ENCODE measurements at regions not wholly inside any gene's neighbourhood (a gene's known extent, or its start where the extent isn't known, plus 50 kb on each side); places are given as distances from the start of the nearest gene placed in this dataset.

DNA sequence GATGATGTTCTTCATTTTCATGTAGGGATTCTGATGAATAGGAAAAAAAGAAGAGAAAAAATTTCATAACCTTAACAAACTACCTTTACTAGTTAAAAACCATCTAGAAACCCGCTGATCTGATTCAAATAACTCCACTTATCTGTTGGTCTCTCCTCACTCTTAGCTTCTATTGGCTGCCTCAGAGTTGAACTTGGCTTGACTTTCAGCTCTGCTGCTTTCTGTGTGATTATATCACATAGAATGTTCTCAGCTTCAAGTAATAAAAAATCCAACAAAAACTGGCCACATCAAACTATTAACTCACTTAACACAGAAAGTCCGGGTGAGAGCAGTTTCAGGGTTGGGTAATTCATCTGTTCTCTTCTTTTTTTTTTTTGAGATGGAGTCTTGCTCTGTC, 126.8 kb upstream of the RASGRP1 start:
- Histone ChIP-seq H3K4me1 (ENCODE audit: insufficient read depth, low read length) (no peaks in the 10 kb centered on the region), H3K9ac (ENCODE audit: low read depth, low read length) (no peak overlapping the region)

DNA sequence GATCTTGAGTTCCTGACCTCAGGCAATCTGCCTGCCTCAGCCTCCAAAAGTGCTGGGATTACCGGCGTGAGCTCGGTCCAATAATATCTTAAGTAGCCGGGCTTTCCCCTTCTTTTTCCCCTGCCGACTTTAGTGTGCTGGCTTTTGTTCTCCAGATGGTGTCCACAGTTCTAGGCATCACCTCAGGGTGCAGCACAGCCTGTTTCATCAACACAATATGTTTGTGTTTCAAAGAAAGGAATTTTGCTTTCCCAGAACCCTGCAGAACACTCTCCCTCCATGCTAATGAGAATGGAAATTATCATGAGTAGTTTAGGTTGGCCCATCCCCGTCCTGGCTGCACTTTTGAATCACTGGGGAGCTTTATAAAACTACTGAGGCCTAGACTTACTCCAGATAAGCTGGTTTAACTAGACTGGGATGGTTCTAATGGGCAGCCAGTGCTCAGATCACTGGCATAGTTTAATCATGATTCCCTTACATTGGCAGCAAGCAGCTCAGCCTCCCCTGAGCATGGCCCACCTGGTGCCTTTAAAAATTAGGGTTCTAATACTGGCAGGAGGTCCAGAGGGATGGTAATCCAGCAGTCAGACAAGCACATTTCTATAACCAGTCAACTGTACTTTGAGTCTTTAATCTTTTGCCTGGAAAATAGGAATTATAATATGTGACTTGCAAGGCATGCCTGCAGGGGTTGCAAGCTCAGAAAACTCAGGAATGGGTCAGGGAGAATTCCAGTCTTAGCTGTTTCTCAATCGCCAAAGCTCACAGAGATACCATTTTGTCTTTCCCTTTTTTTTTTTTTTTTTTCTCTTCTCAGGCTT, 127.6 kb upstream of the RASGRP1 start:
- Histone ChIP-seq H3K4me1 (ENCODE audit: insufficient read depth, low read length) (no peaks in the 10 kb centered on the region), H3K9me3 (ENCODE audit: control insufficient read depth, insufficient read depth, low read length) (no peaks in the 10 kb centered on the region), H3K9ac (ENCODE audit: low read depth, low read length) (no peak overlapping the region)

More for the DNA sequence above, 126.8 kb upstream of the RASGRP1 start:
- Histone ChIP-seq H3K36me3 (ENCODE audit: insufficient read depth, low read length) (no peaks in the 10 kb centered on the region), H3K9me3 (ENCODE audit: control insufficient read depth, insufficient read depth, low read length) (no peaks in the 10 kb centered on the region)

DNA sequence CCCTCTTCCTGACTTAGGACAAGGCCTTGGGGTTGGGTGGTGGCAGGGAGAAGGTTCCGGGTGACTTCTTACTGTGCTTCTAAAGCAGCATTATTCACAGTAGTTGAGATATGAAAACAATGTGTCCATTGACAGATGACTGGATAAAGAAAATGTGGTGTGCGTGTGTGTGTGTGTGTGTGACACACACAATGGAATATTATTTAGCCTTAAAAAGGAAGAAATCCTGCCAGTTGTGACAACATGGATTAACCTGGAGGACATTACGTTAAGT, 128.1 kb upstream of the RASGRP1 start:
- H3K4me1 ChIP-seq (ENCODE audit: insufficient read depth, low read length) = no peaks in the 10 kb centered on the region
- no peak overlapping the region for H3K9ac ChIP-seq (ENCODE audit: low read depth, low read length)
- H3K9me3 ChIP-seq (ENCODE audit: control insufficient read depth, insufficient read depth, low read length) = no peaks in the 10 kb centered on the region
- H3K36me3 ChIP-seq (ENCODE audit: insufficient read depth, low read length) = no peaks in the 10 kb centered on the region

More for the DNA sequence above, 127.6 kb upstream of the RASGRP1 start:
- no peaks in the 10 kb centered on the region for H3K36me3 ChIP-seq (ENCODE audit: insufficient read depth, low read length)

DNA sequence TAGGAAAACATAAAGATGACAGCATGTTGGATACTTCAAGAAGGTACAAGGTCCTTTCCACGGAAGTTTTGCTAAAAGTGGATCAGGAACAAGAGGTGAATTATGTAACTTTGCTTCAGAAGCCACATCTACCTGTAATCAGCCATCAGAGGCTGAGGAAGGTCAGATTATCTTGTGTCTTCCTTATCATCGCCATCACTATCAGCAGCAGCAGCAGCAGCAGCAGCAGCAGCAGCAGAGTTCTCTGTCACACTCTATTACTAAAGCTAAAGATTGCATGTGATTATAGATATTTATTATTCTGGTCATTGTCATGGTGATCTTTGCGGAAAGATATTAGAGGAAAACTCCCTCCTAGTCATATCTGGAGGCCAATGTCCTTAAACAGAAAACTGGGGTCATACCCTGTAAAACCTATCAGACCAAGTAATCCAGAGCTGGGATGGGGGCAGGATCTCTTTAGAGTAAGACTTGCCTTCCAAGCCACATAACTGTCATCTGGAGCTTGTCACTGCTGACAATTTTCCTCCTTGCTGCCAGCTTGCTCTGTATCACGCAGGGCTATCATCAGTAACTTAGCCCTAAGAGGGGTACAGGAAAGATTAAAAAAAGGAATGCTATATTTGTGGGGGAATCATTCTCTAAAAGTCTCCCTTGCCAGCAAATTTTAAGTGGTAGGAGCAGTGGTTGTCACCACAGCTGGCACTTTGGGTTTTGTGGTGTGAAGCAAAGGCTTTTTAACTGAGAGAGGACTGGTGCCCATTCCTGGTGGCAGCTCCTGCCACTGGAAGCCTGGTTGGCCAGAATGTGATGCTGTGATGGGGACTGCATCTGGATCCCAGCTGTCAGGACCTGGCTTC, 130.9 kb upstream of the RASGRP1 start:
- H3K9ac ChIP-seq (ENCODE audit: low read depth, low read length) = no peak overlapping the region
- H3K9me3 ChIP-seq (ENCODE audit: control insufficient read depth, insufficient read depth, low read length) = no peaks in the 10 kb centered on the region
- H3K4me1 ChIP-seq (ENCODE audit: insufficient read depth, low read length) = no peaks in the 10 kb centered on the region
- no peaks in the 10 kb centered on the region for H3K36me3 ChIP-seq (ENCODE audit: insufficient read depth, low read length)

DNA sequence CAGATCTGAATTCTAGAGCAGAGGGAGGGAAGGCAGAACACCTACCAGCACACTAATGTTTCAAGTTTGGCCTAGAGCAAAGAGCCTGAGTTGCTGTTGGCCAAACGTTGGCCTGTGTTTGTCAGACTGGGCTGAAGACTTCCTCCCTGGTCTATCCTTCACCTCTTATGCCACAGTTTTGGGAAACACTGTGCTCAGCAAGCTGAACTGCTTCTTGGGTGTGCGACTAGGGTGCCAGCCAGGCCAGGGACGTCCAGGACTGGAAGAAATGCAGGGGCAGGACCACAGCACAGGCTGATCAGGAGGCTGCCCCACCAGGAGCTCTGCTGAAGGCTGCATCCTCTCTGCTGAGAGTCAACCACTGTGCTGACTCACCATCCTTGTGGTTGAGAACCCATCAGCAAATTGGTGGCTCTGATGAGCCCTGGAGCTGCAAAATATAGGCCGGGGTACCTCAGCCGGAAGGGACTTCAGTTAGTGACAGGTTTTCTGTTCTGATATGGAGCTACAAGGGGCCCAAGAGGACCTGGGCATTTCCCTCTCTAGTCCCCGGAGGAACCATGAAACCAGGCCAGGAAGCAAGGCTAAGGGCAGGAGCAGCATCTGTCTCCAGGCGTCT, 131.6 kb upstream of the RASGRP1 start:
- Histone ChIP-seq H3K36me3 (ENCODE audit: insufficient read depth, low read length) (no peaks in the 10 kb centered on the region), H3K9me3 (ENCODE audit: control insufficient read depth, insufficient read depth, low read length) (no peaks in the 10 kb centered on the region), H3K9ac (ENCODE audit: low read depth, low read length) (no peak overlapping the region), H3K4me1 (ENCODE audit: insufficient read depth, low read length) (no peaks in the 10 kb centered on the region)

DNA sequence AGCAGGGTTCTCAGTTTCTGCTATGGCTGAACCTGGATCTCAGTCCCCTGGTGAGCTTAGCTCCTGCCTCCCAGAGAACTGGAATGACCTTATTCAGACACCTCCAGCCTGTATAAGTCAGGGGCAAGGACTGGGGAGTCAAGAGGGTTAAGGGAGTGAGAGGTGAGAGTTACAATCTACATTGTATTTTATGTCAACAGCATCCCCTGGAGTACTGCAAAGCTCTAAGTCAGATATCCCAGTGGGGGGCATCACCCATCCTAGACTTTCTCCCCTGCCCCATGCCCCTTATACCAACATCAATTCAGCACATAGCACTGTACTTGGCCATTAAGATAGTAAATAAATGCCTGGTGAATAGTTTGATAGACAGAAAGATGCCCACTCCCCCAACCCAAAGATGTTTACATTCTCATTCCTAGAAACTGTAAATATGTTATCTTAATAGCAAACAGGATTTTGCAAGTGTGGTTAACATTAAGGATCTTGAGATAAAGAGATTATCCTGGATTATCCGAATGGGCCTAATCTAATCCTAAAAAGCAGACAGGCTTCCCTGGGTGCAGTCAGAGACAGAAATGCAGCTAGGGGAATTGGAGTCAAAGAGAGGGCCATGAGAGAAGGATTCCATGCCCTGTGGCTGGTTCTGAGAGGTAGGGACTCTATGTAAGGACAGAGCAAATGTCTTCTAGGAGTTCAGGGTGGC, 132.3 kb upstream of the RASGRP1 start:
- no peaks in the 10 kb centered on the region for H3K9me3 ChIP-seq (ENCODE audit: control insufficient read depth, insufficient read depth, low read length)
- H3K36me3 ChIP-seq (ENCODE audit: insufficient read depth, low read length) = no peaks in the 10 kb centered on the region
- H3K9ac ChIP-seq (ENCODE audit: low read depth, low read length) = no peak overlapping the region
- H3K4me1 ChIP-seq (ENCODE audit: insufficient read depth, low read length) = no peaks in the 10 kb centered on the region

DNA sequence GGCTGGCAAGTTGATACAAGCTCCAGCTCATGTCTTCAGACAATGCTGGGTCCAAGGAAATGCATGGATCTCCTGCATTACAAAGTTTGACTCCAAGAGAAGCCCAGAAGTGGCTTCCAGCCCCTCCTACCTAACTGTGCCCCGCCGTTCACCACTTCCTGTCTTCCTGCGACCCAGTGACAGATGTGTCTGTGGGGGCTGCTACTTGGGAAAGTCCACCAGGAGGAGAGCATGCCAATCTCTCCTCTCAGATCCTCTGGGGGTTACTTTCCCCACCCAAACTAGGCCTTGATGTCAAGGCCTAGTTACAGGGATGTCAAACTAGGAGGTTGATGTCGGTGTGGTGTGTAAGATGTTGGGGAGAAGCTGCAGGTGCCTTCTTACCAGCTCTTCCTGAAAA, 133.6 kb upstream of the RASGRP1 start:
- Histone ChIP-seq H3K9me3 (ENCODE audit: control insufficient read depth, insufficient read depth, low read length) (no peaks in the 10 kb centered on the region), H3K4me1 (ENCODE audit: insufficient read depth, low read length) (no peaks in the 10 kb centered on the region), H3K9ac (ENCODE audit: low read depth, low read length) (no peak overlapping the region), H3K36me3 (ENCODE audit: insufficient read depth, low read length) (no peaks in the 10 kb centered on the region)

DNA sequence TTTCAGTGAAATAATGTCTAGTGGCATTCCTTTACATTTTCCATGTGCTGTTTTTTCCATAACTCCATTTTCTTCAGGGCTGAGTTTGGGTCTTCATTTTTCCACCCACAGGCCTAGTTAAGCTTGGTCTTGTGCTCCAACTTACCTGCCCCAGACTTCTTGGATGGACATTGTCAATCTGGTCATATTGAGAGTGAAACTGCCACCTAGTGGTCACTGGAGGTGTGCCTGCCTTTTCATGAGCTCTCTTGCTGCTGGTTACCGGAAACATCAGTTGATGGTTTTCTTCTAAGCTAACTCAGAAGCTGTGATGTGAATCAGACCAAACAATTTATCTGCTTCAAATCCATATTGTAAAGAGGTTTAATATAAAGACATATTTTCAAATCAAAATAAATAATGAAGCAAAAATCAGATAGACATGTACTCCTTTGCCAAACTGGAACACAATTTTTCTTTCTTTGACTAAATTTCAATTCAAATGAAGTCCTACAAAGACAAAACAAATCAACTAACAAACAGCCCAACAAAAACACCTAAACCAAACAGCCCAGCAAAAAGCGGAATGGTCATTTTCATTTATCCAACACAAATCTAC, 135.1 kb upstream of the RASGRP1 start:
- no peaks in the 10 kb centered on the region for H3K4me1 ChIP-seq (ENCODE audit: insufficient read depth, low read length)
- H3K9me3 ChIP-seq (ENCODE audit: control insufficient read depth, insufficient read depth, low read length) = no peaks in the 10 kb centered on the region
- no peaks in the 10 kb centered on the region for H3K36me3 ChIP-seq (ENCODE audit: insufficient read depth, low read length)
- no peak overlapping the region for H3K9ac ChIP-seq (ENCODE audit: low read depth, low read length)

DNA sequence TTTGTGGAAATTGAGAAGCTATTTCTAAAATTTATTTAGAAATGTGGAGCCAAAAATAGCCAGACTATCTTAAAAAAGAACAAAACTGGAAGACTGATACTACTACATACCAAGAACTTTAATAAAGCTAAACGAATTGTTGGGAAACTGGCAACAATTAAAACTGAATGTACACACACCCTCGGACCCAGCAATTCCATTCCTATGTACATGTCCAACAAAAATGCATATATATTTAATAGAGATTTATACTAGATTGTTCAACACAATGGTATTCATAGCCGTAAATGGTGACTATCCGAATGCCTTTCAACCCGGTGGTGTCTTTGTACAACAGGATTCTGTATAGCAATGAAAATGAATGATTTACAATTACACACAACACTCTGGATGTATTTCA, 136.5 kb upstream of the RASGRP1 start:
- H3K9me3 ChIP-seq (ENCODE audit: control insufficient read depth, insufficient read depth, low read length) = no peaks in the 10 kb centered on the region

DNA sequence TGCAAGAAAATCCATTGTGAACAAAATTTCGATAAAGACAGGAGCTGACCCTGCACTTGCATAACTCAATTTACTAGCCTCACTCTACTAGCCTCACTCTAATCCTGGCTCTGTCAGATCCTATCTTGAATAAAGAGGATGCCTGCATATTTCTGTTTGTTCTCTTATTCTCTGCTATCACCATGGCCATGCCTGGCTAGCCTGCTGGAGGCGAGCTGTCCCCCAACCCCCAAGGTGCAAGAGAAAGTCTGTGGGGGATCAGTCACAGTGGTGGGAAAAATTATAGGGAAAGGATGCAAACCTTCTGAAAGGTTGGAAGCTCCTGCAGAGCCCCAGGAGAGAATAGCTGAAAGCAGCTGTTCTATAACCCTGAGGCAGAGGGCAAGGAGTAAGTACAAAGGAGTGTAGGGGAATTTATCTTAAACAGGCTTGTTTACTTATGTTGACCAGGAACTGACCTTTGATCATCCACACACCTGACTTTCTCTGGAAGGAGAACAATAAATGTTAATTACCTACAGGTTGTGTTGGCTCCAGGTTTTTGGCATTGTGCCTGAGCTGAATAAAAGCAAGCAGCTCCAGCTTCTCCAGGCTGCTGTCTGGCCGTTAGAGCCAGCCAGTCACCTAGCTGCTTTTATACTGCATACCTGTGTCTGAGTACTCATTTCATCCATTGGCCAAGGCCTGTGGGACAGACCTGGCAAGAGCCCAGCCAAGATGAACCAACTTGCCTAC, 137.7 kb upstream of the RASGRP1 start:
- H3K4me1 ChIP-seq (ENCODE audit: insufficient read depth, low read length) = no peaks in the 10 kb centered on the region
- H3K9ac ChIP-seq (ENCODE audit: low read depth, low read length) = no peak overlapping the region

More for the DNA sequence above, 136.5 kb upstream of the RASGRP1 start:
- H3K36me3 ChIP-seq (ENCODE audit: insufficient read depth, low read length) = no peaks in the 10 kb centered on the region
- H3K9ac ChIP-seq (ENCODE audit: low read depth, low read length) = no peak overlapping the region
- H3K4me1 ChIP-seq (ENCODE audit: insufficient read depth, low read length) = no peaks in the 10 kb centered on the region

DNA sequence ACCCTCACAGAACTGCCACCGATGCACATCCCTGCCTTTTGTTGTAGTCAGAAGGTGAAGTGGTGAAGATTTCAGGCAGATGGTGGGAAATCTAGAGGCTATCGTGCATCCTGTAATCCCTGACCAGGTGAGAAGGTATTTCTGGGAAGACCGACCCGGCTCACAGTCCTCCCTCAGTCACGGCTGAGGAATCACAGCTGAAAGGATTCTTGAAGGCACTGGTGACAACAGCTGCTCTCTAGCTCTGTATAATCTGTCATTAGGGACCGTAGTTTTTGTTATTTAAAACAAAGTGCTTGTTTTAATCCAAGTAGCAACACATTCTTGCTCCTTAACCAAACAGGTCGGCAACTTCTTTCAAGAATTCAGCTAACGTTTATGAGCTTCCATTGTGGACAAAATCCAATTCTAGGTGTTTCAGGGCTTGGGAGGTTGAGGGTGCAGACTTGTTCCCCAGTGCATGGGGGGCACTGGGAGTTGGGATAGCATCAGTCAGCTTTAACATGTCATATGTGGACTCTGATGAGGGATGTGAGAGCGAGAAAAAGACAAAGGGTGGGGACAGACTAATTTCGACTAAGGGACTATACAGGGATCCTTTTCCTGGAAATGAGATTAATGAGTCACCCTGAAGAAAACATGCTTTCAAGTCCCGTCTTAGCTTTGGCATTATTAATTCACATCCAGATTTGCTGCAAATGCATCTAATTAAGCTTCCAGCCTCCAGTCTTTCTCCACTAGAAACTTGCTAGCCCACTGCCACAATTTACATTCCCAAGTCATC, 141.0 kb upstream of the RASGRP1 start:
- Histone ChIP-seq H3K9me3 (ENCODE audit: control insufficient read depth, insufficient read depth, low read length) (no peaks in the 10 kb centered on the region), H3K36me3 (ENCODE audit: insufficient read depth, low read length) (no peaks in the 10 kb centered on the region), H3K4me1 (ENCODE audit: insufficient read depth, low read length) (peaks cover 5% of the 10 kb centered on the region; the same call in 1 of the 2 replicates), H3K9ac (ENCODE audit: low read depth, low read length) (no peak overlapping the region)

More for the DNA sequence above, 137.7 kb upstream of the RASGRP1 start:
- no peaks in the 10 kb centered on the region for H3K36me3 ChIP-seq (ENCODE audit: insufficient read depth, low read length)
- H3K9me3 ChIP-seq (ENCODE audit: control insufficient read depth, insufficient read depth, low read length) = no peaks in the 10 kb centered on the region

DNA sequence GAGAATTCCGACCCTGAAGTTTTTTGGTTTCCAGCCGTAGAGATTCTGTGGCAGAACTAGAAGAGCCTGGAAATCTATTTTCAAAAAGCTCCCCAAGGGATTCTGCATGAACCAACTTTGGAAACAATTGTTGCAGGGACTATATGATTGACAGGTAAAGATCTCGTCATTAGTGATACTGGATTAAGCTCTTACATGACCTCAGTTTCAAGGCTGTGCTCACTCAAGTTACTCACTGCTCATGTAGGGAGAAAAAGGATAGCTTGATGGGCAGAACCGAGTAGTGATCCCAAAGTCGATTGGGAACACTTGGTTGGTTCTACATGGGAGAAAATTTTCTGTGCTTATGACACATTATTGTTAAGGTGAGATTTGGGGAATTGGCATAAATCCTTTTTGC, 142.3 kb upstream of the RASGRP1 start:
- no peaks in the 10 kb centered on the region for H3K36me3 ChIP-seq (ENCODE audit: insufficient read depth, low read length)
- no peak overlapping the region for H3K9ac ChIP-seq (ENCODE audit: low read depth, low read length)
- H3K9me3 ChIP-seq (ENCODE audit: control insufficient read depth, insufficient read depth, low read length) = no peaks in the 10 kb centered on the region
- peaks cover 5% of the 10 kb centered on the region; the same call in 1 of the 2 replicates for H3K4me1 ChIP-seq (ENCODE audit: insufficient read depth, low read length)

Measured in ES-I3 (cell line).